ENCODE measurements at regions not wholly inside any gene's neighbourhood (a gene's known extent, or its start where the extent isn't known, plus 50 kb on each side); places are given as distances from the start of the nearest gene placed in this dataset.

DNA sequence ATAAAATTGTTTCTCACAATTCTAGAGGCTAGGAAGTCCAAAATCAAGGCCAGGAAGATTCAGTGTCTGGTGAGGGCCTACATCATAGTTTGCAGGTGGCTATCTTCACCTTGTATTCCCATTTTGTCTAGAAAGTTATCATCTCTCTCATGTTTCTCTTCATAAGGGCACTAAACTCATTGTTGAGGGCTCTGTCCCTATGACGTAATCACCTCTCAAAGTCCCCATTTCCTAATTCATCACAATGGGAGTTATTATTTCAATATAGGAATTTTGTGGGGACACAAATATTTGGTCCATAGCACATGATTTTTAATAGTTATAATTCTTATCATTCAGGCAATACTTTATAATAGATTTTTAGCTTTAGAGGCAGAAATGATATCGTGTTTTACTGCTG lies 1509.2 kb upstream of the SEL1L start:
- TF ChIP-seq, protein P1, sequence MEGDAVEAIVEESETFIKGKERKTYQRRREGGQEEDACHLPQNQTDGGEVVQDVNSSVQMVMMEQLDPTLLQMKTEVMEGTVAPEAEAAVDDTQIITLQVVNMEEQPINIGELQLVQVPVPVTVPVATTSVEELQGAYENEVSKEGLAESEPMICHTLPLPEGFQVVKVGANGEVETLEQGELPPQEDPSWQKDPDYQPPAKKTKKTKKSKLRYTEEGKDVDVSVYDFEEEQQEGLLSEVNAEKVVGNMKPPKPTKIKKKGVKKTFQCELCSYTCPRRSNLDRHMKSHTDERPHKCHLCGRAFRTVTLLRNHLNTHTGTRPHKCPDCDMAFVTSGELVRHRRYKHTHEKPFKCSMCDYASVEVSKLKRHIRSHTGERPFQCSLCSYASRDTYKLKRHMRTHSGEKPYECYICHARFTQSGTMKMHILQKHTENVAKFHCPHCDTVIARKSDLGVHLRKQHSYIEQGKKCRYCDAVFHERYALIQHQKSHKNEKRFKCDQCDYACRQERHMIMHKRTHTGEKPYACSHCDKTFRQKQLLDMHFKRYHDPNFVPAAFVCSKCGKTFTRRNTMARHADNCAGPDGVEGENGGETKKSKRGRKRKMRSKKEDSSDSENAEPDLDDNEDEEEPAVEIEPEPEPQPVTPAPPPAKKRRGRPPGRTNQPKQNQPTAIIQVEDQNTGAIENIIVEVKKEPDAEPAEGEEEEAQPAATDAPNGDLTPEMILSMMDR (IDR thresholded peaks at IDR 0.05): no peak
- no peak for TF ChIP-seq POLR2A (IDR thresholded peaks at IDR 0.05)
